Sciatic nerve (tissue), 2 donors: ENCODE measurements at regions not wholly inside any gene's neighbourhood (a gene's known extent, or its start where the extent isn't known, plus 50 kb on each side); places are given as distances from the start of the nearest gene placed in this dataset.

ENCODE experiments used
- ATAC-seq: fragments of 200-7000 bp; cut with Tn5 transposase; one replicate; pipeline ENCODE4 v1.9.1; 2020; ENCODE audit warnings: mild to moderate bottlenecking, moderate library complexity
- DNase-seq: peaks from one replicate; pipeline ENCODE4 v3.0.0-alpha.2; 2020; ENCODE audit warnings: low spot score
- intact Hi-C: fragments of 100-400 bp; cut with DNase I; formaldehyde crosslinking; loops from one replicate; pipeline ENCODE4 v1.14.2; 2022
- donor health status: DM: no; HTN: no; CAD: no.
- donor health status: DM: no; HTN: no; CAD: no.

DNA sequence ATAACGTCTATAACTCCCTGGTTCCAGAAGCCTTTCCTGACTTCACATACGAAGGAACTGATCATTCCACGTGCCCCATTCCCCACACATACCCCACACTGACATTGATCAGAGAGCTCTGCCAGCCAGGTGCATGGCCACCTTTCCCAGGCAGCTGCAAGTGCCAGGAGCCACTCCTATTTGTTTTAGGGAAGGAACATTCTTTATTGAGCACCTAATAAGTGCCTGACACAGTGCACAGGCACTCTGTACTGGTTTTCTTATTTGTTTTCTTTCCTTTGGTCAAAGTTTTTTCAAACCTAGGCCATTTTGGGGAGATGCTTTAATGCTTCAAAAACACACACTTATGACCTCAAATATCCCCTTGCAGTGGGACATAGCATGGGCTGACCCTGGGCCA, 50.0 kb downstream of the PITPNM2 start:
- ATAC-seq (no peak), DNase-seq (no peak)
- intact Hi-C loops = no loop called here

DNA sequence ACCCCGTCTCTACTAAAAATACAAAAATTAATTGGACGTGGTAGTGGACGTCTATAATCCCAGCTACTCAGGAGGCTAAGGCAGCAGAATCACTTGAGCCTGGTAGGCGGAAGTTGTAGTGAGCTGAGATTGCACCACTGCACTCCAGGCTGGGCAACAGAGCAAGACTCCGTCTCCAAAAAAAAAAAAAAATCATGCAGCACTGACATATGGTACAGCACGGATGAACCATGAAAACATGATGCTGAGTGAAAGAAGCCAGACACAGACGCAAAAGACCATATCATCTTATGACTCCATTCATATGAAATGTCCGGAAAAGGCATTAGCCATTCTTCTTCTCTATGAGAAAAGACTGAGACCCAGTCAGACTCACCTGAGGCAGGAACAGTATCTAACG, 50.4 kb downstream of the PITPNM2 start:
- intact Hi-C loops = no loop called here
- DNase-seq = no peak
- ATAC-seq = no peak

DNA sequence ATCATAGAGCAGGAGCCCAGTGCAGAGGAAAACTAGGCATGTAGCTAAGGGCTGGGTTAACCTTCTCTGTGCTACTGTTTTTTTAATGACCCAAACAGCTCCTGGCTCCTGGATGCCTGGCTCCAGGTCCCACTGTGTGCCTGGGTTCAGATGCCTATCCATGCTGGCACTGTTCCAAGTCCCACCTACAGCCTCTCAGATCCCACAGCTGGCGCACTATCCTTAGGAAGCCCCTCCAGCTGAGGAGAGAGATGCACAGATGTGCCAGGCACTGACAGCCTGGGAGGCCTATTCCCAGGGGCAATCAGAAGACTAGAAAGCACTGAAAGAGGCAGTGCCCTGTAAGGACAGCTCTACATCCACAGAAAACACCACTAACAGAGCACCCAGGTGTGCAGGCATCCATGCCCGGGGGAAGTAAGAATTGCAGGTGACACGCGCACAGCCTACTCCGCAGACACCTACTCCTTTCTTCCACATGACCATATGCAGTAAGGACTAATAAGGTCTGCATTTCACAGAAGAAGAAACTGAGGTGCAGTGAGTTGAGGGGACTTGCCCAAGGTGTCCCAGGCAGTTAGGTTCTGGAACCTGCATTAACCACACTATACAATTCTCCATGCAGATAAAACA, 51.2 kb downstream of the PITPNM2 start:
- ATAC-seq (no peak), DNase-seq (no peak)
- intact Hi-C loops = no loop called here

GRCh38 chr12:123098780-123099179, 52.1 kb downstream of the PITPNM2 start:
- ATAC-seq = no peak
- intact Hi-C loops = no loop called here

DNA sequence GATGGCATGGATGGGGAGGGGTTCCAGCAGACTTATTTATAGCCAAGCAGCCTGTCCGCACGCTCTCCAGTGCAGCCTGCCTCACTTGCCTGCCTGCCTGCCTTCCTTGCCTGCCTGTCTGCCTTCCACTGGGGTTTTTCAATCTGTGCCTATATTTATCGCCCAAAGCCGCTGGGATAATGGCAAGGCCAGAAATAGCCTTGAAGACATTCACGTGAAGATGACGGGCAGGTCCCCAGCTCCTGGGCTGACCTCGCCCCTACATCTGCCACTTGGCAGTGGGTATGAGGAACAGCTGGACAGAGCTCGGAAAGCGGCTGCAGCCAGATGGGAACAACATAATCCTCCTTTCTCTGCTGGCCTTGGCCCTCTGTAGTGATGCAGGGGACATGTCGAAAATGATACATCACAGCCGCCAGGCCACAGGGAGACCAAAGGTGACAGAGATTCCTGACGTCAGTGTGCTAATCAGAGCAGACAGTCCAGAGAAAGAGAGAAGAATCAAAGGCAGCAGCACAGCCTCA, 53.3 kb downstream of the PITPNM2 start:
- intact Hi-C loops = no loop called here
- DNase-seq = no peak

More at GRCh38 chr12:123098780-123099179, 52.1 kb downstream of the PITPNM2 start:
- DNase-seq = no peak

GRCh38 chr12:123096741-123097140, 54.1 kb downstream of the PITPNM2 start:
- ATAC-seq = no peak
- intact Hi-C loops = no loop called here
- DNase-seq = no peak

More for the DNA sequence above, 53.3 kb downstream of the PITPNM2 start:
- ATAC-seq = peak; percentile 36

- intact Hi-C loops = no loop called here
- DNase-seq (no peak), ATAC-seq (no peak)
Observed at GRCh38 chr12:123096182-123096581, 54.7 kb downstream of the PITPNM2 start.

DNA sequence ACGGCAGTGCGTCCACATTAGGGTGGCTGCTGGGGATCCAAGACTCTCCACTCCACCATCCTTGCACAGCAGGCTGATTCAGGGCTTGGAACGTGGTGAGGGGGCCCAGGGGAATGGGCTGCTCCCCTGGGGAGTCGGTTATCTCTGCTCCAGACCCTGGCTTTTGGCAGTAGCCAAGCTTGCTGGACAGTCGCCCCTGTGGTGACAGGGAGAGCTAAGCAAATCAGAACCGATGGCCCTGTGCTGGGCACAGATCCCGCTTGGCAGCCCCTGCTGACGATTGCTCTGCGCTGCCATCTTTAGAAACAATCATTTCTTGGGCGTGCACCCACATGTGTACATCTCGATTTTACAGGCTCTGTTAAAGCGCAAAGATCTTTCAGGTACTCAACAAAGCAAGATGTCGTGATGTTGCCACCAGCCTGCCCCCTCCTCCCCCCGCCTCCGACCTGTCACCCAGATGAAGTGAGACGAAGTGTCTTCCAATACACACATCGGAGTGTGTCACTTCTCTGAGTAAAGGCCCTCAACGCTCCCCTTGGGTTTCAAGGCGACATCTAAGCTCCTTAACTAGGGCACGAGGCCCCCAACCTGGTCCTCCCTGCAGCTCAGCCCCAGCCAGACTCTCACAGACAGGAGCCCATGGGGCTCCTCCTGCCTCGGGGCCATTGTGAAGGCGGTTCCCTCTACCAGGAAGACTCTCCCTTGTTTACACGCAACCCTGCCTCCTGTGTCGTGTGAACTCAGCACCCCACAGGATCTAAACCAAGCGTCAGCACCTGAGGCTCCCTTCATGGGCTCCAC, 55.6 kb downstream of the PITPNM2 start:
- intact Hi-C loops = no loop called here
- DNase-seq = no peak
- no peak for ATAC-seq

DNA sequence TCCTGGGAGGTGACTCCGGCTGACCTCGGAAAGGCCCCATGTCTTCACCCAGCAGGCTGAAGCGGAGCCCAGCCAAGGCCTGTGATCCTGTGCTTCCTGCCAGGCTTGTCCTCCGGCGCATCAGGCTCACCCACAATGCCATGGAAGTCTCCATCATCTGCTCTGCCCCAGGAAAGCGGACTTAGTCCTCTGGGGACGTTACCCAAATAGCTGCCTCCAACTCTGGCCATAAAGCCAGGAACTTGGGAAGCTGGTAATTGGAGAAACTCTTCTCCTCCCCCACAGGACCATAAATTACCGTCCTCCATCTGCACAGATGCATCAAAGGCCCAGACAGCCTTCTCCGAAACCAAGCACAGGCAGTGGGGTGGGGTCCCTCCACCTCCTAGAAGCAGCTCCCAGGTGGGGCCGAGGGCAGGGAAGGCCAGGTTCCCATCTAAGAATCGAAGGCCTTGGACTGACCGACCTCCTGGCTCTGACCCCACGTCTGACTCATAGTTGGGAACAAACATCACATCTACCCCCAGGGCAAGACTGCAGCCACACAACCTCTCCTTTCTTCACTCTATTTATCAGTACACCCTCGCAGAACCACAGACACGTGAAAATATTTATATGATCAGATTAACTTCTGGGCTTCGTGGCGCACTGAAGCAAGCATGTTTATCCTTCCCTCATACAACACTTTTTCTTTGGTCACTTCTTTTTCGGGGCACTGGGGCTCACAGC, 56.4 kb downstream of the PITPNM2 start:
- intact Hi-C loops = no loop called here
- ATAC-seq = peak; percentile 78
- no peak for DNase-seq

DNA sequence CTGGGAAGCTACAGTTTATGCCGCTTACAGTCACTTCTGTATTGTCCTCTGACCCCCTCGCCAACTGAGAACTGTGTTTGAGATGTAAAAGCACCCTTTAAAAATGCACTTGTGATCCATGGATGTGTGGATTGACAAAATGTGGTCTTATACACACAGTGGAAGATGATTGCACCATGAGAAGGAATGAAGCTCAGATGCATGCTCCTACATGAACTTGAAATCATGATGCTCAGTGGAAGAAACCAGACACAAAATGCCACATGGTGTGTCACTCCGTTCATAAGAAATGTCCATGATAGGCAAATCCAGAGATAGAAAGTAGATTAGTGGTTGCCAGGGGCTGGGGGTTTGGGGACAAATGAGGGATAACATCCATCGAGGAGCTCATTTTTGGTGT, 58.0 kb downstream of the PITPNM2 start:
- ATAC-seq (no peak), DNase-seq (no peak)
- intact Hi-C loops = no loop called here

DNA sequence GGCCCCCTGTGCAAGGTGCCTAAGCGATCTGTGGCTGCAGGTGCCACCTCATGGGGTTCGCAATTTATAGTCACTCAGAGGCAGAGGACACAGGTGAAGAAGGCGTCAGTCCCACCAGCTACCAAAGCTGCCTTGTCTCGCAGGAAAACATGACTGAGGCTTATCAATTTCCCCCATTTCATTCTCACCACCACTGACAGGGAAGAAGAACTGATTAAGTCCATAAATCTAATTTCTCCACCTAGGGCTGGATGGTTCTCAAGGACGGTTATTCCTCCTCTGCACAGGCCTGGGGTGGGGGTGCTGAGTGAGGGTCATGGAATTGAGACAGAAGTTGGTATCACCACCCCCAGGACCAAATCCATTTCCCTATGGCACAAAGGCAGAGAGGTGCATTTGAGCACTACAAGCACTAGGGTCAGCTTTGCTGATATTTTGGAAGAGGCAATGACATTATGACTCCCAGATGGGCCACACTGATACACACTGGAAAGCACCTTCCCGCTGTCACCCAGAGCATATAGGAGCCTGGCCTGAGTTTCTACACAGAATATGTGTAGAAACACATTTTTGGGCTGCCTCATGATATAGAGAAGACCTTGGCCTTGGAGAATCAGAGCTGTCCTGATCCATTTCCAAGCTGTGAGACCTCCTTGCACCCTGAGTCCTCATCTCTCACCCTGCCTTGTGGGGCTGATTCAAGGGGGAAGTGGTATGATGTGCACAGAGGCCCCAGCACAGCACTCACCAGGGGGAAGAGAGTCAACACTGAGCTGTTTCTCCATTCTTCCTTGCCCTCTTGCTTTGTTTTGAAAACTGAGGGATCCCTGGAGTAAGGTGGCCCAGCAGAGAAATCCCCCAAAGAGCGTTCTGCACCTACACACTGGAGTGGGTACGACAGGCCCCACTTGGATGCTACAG, 59.4 kb downstream of the PITPNM2 start:
- no peak for ATAC-seq
- intact Hi-C loops = no loop called here
- DNase-seq = no peak

- intact Hi-C loops = no loop called here
- no peak for DNase-seq
- peak; percentile 63 for ATAC-seq
Observed at GRCh38 chr12:123089631-123090353, 61.1 kb downstream of the PITPNM2 start.

DNA sequence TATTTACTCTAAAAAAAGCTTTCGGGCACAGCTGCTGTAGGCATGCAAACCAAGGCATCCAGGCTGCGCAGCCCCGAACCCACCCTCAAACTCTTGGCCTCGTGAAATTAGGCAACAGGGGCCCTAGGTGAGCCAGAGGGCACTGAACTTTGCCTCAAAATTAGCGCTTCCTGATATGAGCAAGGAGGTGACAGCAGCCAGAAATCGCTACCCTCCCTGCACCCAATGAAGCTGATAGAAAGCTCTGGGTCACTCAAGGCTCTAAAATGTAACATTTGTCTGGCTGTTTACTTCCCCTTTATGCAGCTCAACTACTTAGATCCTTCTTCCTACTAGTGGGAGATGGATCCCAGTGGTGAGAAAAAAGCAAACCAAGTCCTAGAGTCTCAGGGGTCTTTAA, 61.8 kb downstream of the PITPNM2 start:
- DNase-seq = no peak
- no peak for ATAC-seq
- intact Hi-C loops = no loop called here

DNA sequence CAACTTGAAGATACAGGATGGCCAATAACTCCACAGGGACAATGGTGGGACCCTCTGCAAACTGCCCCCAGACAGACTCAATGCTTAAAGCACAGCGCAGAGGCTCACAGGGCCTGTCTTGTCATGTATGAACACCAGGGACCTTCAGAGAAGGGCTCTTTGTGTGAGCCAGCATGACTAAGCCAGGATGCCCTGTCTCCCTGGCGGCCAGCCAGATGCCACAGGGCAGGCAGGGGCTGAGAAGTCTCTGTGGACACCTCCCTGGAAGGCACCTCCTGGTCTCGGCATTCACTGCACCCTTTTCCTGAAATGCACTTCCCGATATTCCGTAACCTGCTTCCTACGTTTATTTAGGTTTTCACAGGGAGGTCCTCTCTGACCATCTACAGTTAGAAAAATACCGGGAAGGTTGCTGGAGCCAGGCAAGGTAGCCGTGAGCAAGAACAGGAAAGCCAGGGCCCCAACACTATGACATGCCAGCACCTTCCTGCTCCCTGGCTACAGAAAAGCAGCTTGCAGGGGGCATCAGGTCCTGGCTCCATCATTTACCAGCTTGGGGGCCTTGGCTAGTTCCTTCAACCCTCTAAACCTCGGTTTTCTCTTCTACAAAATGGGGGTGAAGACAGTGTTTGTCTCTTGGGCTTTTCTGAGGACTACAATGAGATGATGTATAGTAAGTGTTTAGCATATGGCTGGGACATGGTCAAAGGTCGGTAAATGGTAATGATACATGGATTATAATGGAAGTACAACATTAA, 65.0 kb downstream of the PITPNM2 start:
- DNase-seq = no peak
- no peak for ATAC-seq
- intact Hi-C loops = loop anchor here (1.0 kb wide), 1 partner anchor 61 kb away; no protein-coding TSS in a partner anchor

DNA sequence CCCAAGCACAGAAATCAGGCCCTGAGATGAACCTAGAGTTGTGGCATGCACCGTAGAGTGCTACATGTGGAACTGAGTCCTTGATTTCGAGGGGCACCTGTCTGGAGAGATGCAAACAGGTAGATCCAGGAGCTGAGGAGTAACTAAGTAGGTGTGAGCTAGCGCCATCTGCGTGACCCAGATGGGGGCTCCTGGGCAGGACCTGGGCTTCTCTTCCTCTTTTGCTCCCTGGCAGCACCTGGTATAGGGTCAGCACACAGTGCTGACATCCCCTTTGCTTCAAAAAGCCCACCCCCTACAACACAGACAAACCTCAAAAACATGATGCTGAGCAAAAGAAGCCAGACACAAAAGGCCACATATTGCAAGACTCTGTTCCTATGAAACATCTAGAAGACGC, 65.8 kb downstream of the PITPNM2 start:
- no peak for DNase-seq
- ATAC-seq = no peak
- intact Hi-C loops = no loop called here

- intact Hi-C loops = no loop called here
Observed at GRCh38 chr12:123083661-123084571, 67.0 kb downstream of the PITPNM2 start.

More at GRCh38 chr12:123083661-123084571, 67.0 kb downstream of the PITPNM2 start:
- DNase-seq (no peak), ATAC-seq (no peak)
